ENCODE measurements at regions not wholly inside any gene's neighbourhood (a gene's known extent, or its start where the extent isn't known, plus 50 kb on each side); places are given as distances from the start of the nearest gene placed in this dataset.
"Not testable (repeated sequence)": the region's sequence is repeated elsewhere in the genome, so short reads cannot be mapped to it uniquely, and the experiment has no call there.

DNA sequence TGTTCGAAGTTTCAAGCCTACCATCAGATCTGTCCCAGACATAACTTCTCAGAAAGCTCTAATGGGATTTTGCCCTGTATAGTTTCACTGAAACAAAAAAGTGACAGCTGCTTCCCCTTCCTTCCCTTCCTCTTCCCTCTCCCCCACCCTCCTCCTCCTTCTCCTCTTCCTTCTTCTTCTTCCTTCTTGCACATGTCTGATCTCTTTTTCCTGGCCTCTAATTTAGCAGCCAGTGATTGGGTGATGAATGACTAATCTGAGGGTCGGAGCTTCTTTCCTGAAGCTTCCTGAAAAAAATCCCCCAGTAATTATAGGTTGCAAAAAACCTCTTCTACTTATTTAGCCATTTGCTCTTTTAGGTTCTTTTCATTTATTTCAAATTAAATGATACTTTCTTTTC lies 168.7 kb downstream of the POTEB3 start (continued):
- no peak for TF ChIP-seq PML (IDR thresholded peaks at IDR 0.05; ENCODE audit: low read length)
- no peak for TF ChIP-seq NFXL1 (IDR thresholded peaks at IDR 0.05; ENCODE audit: borderline replicate concordance)

DNA sequence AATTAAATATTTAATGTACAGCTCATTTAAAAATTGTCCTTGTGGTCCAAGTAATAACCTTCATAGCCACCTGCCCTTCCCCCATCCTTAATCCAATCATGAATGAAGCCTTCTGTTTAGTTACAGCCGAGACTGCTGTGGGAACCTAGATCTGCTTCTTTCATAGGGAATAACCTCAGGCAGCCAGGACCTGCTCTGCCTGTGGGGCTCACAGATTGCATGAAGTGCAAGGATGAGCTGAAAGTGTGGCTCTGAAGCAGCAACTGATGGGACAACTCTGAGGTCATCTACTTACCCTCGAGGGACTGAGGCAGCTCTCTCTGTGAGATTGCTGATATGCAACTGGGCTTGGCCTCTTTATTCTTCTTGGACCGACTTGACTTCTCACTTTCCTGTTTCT lies 169.8 kb downstream of the POTEB3 start:
- FAIRE-seq: no peak
- ChIA-PET POLR2A (no interaction called here), CTCF (no interaction called here), RAD21 (ENCODE audit: unreplicated experiment) (no interaction called here), SMC1A (ENCODE audit: uncharacterized antibody, unreplicated experiment) (no interaction called here)
- BruUV-seq (replicated peaks): no TSS peak
- Histone ChIP-seq H4K20me1 (ENCODE audit: control insufficient read depth, insufficient read depth) (no peaks in the 10 kb centered on the region), H3K79me2 (ENCODE audit: control insufficient read depth, insufficient read depth, low read length) (no peaks in the 10 kb centered on the region), H3K4me2 (ENCODE audit: control insufficient read depth, insufficient read depth) (no peak overlapping the region), H3K4me1 (ENCODE audit: control insufficient read depth, insufficient read depth, low read length) (no peaks in the 10 kb centered on the region), H3K9me3 (replicated peaks; ENCODE audit: control insufficient read depth, insufficient read depth, low read length) (no peaks in the 10 kb centered on the region), H3K9ac (ENCODE audit: control insufficient read depth, insufficient read depth, low read length) (no peak overlapping the region), H3K27me3 (replicated peaks in 1 of 2; ENCODE audit: control insufficient read depth in 2 of 2, insufficient read depth in 2 of 2, low read length in 1 of 2) (no peaks in the 10 kb centered on the region), H2AFZ (ENCODE audit: control insufficient read depth, low read depth, low read length) (no peak overlapping the region), H3K36me3 (ENCODE audit: control insufficient read depth in 2 of 2, insufficient read depth in 2 of 2, low read length in 1 of 2) (no peaks in the 10 kb centered on the region), H3K4me3 (no peak overlapping the region), H3K27ac (ENCODE audit: control insufficient read depth, insufficient read depth) (no peak overlapping the region)
- no peak for TF ChIP-seq POLR2AphosphoS5 (IDR thresholded peaks at IDR 0.05; ENCODE audit: low read length)
- TF ChIP-seq MTA2 (IDR thresholded peaks at IDR 0.05; ENCODE audit: low read depth): no peak
- TF ChIP-seq SKIL (IDR thresholded peaks at IDR 0.05; ENCODE audit: low read depth, poor library complexity, severe bottlenecking): no peak
- TF ChIP-seq SMC3 (IDR thresholded peaks at IDR 0.05; ENCODE audit: borderline replicate concordance, low read length): no peak
- no peak for TF ChIP-seq ZZZ3 (IDR thresholded peaks at IDR 0.05; ENCODE audit: control insufficient read depth, insufficient read length, low read depth)
- TF ChIP-seq MTA3 (IDR thresholded peaks at IDR 0.05; ENCODE audit: borderline replicate concordance, low read length): no peak
- no peak for TF ChIP-seq NFIC (IDR thresholded peaks at IDR 0.05; ENCODE audit: low read depth, low read length)
- TF ChIP-seq, protein P1, sequence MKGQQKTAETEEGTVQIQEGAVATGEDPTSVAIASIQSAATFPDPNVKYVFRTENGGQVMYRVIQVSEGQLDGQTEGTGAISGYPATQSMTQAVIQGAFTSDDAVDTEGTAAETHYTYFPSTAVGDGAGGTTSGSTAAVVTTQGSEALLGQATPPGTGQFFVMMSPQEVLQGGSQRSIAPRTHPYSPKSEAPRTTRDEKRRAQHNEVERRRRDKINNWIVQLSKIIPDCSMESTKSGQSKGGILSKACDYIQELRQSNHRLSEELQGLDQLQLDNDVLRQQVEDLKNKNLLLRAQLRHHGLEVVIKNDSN (IDR thresholded peaks at IDR 0.05; ENCODE audit: borderline replicate concordance, extremely low read length, insufficient read depth, low read depth, low read length): no peak
- TF ChIP-seq IKZF1 (conservative IDR thresholded peaks at IDR 0.05): no peak
- no peak for TF ChIP-seq BRCA1 (IDR thresholded peaks at IDR 0.05; ENCODE audit: low read depth, low read length)
- no peak for TF ChIP-seq SUPT20H (IDR thresholded peaks at IDR 0.05; ENCODE audit: borderline replicate concordance, control insufficient read depth, low read depth, low read length)
- TF ChIP-seq ZSCAN29 (IDR thresholded peaks at IDR 0.05): no peak
- no peak for TF ChIP-seq CBX5 (IDR thresholded peaks at IDR 0.05; ENCODE audit: low read depth)
- 20% methylated on average over 3 of the region's 3 CpGs for WGBS (ENCODE audit: insufficient coverage, insufficient replicate concordance, low lambda C conversion rate, missing lambda C conversion rate)
- no peak for DNase-seq (ENCODE audit: low read depth, low spot score)
- in situ Hi-C loops (cut with MboI): no loop called here
- no peak for ATAC-seq
- intact Hi-C loops (cut with micrococcal nuclease; ENCODE audit: unreplicated experiment): no loop called here

DNA sequence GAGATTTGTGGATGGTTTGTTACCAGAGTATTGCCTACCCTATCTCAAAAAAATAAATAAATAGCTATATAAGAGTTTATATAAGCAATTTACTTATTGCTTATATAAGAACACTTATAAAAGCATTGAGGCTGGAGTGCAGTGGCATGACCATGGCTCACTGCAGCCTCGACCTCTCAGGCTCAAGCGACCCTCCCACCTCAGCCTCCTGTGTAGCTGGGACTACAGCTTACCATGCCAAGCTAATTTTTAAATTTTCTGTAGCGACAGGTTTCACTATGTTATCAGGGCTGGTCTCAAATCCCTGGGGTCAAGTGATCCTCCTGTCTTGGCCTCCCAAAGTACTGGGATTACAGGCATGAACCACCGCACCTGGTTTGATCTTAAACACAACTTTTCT lies 170.6 kb downstream of the POTEB3 start:
- in situ Hi-C loops (cut with MboI); H3K4me3 ChIP-seq; POLR2A ChIA-PET: not testable (repeated sequence)

More for the DNA sequence above, 170.6 kb downstream of the POTEB3 start:
- H4K20me1 ChIP-seq (ENCODE audit: control insufficient read depth, insufficient read depth); CTCF ChIA-PET; FAIRE-seq; H3K4me2 ChIP-seq (ENCODE audit: control insufficient read depth, insufficient read depth); H3K27me3 ChIP-seq (replicated peaks in 1 of 2; ENCODE audit: control insufficient read depth in 2 of 2, insufficient read depth in 2 of 2, low read length in 1 of 2); ATAC-seq; RAD21 ChIA-PET (ENCODE audit: unreplicated experiment); H3K36me3 ChIP-seq (ENCODE audit: control insufficient read depth in 2 of 2, insufficient read depth in 2 of 2, low read length in 1 of 2); H3K27ac ChIP-seq (ENCODE audit: control insufficient read depth, insufficient read depth); H3K79me2 ChIP-seq (ENCODE audit: control insufficient read depth, insufficient read depth, low read length); SMC1A ChIA-PET (ENCODE audit: uncharacterized antibody, unreplicated experiment); H3K9ac ChIP-seq (ENCODE audit: control insufficient read depth, insufficient read depth, low read length); intact Hi-C loops (cut with micrococcal nuclease; ENCODE audit: unreplicated experiment); BruUV-seq (replicated peaks); H3K4me1 ChIP-seq (ENCODE audit: control insufficient read depth, insufficient read depth, low read length); DNase-seq (ENCODE audit: low read depth, low spot score); H2AFZ ChIP-seq (ENCODE audit: control insufficient read depth, low read depth, low read length); H3K9me3 ChIP-seq (replicated peaks; ENCODE audit: control insufficient read depth, insufficient read depth, low read length): not testable (repeated sequence)
- WGBS (ENCODE audit: insufficient coverage, insufficient replicate concordance, low lambda C conversion rate, missing lambda C conversion rate): 59% methylated on average over 4 of the region's 4 CpGs
